SK-N-SH (cell line): ENCODE measurements at regions not wholly inside any gene's neighbourhood (a gene's known extent, or its start where the extent isn't known, plus 50 kb on each side); places are given as distances from the start of the nearest gene placed in this dataset.

Experiments
- CTCF ChIA-PET: fragments of 300-600, 350-600 bp; formaldehyde crosslinking; extraction: SDS; loops from one replicate; lab custom pipeline; 2021; lab: Yijun Ruan, JAX
- POLR2A ChIA-PET: fragments of 350-600 bp; sonication (Branson Sonifier 250); formaldehyde crosslinking; extraction: SDS; loops from one replicate; lab custom pipeline; 2020; ENCODE audit warnings: antibody characterized with exemption, inconsistent platforms; lab: Yijun Ruan, JAX
- DNase-seq: peaks from one replicate; pipeline ENCODE4 v3.0.0; 2012
- H2AFZ ChIP-seq: fragments of 200-600 bp; sonication (generic); 2 replicates; pipeline ENCODE4 v1.8.1; 2016; ENCODE audit warnings: antibody characterized with exemption, mild to moderate bottlenecking, low read depth
- H3F3A ChIP-seq: fragments of 200-600 bp; sonication (generic); replicated peaks from 2 replicates; pipeline ENCODE3; 2016; ENCODE audit warnings: antibody characterized with exemption, mild to moderate bottlenecking; ENCODE audit not compliant: insufficient read depth
- H3K27ac ChIP-seq, 2 experiments: fragments of 200-500 bp in 1 of 2; fragments of 200-600 bp in 1 of 2; sonication (Bioruptor generic) in 1 of 2; sonication (generic), shearing (Covaris generic) in 1 of 2; 2 replicates each; pipeline versions ENCODE4 v1.5.1 to v1.6.1; 2014 to 2016; ENCODE audit warnings: low read depth in 2 of 2, inconsistent platforms in 1 of 2, low read length in 1 of 2, mild to moderate bottlenecking in 1 of 2, mixed read lengths in 1 of 2
- H3K27me3 ChIP-seq: fragments of 200-600 bp; sonication (generic), shearing (Covaris generic); 2 replicates; pipeline ENCODE4 v1.6.1; 2016; ENCODE audit warnings: mixed run types; ENCODE audit not compliant: insufficient read depth
- H3K36me3 ChIP-seq, 2 experiments: fragments of 200-500 bp in 1 of 2; fragments of 200-600 bp in 1 of 2; sonication (Bioruptor generic) in 1 of 2; sonication (generic) in 1 of 2; replicated peaks in 1 of 2; 2 replicates each; pipeline versions ENCODE3 to v1.5.1; 2014 to 2016; ENCODE audit warnings: low read length in 1 of 2, mild to moderate bottlenecking in 1 of 2; ENCODE audit not compliant: insufficient read depth in 2 of 2, control insufficient read depth in 1 of 2
- H3K4me1 ChIP-seq, 2 experiments: fragments of 200-500 bp in 1 of 2; fragments of 200-600 bp in 1 of 2; sonication (Bioruptor generic) in 1 of 2; sonication (generic), shearing (Covaris generic) in 1 of 2; 2 replicates each; pipeline versions ENCODE4 v1.5.1 to v1.6.1; 2014 to 2016; ENCODE audit warnings: low read depth in 1 of 2, low read length in 1 of 2, mixed run types in 1 of 2; ENCODE audit not compliant: insufficient read depth in 2 of 2, control insufficient read depth in 1 of 2
- H3K4me2 ChIP-seq: fragments of 200-600 bp; sonication (generic), shearing (Covaris generic); 2 replicates; pipeline ENCODE4 v1.6.1; 2017; ENCODE audit warnings: mixed run types
- H3K4me3 ChIP-seq, 2 experiments: fragments of 200-500 bp in 1 of 2; fragments of 200-600 bp in 1 of 2; sonication (Bioruptor generic) in 1 of 2; sonication (generic), shearing (Covaris generic) in 1 of 2; 2 replicates each; pipeline versions ENCODE4 v1.5.1 to v1.8.1; 2014 to 2016; ENCODE audit warnings: low read depth in 2 of 2, inconsistent platforms in 1 of 2, low read length in 1 of 2, mild to moderate bottlenecking in 1 of 2, mixed read lengths in 1 of 2, moderate library complexity in 1 of 2
- H3K79me2 ChIP-seq: fragments of 200-600 bp; sonication (generic); 2 replicates; pipeline ENCODE4 v1.8.1; 2017; ENCODE audit warnings: mild to moderate bottlenecking; ENCODE audit not compliant: insufficient read depth
- H3K9ac ChIP-seq: fragments of 200-600 bp; sonication (generic); 2 replicates; pipeline ENCODE4 v1.6.1; 2017; ENCODE audit warnings: mixed run types
- H3K9me2 ChIP-seq: fragments of 200-600 bp; sonication (generic); 2 replicates; pipeline ENCODE4 v1.6.1; 2017; ENCODE audit warnings: mixed run types
- H3K9me3 ChIP-seq: fragments of 200-600 bp; sonication (generic); 2 replicates; pipeline ENCODE4 v1.6.1; 2017; ENCODE audit warnings: mixed run types, mild to moderate bottlenecking, moderate library complexity
- H4K20me1 ChIP-seq: fragments of 200-600 bp; sonication (generic); 2 replicates; pipeline ENCODE4 v1.6.1; 2017; ENCODE audit warnings: mild to moderate bottlenecking, mixed run types; ENCODE audit not compliant: insufficient read depth
- EZH2phosphoT487 ChIP-seq: fragments of 200-600 bp; sonication (generic); IDR thresholded peaks from 2 replicates; pipeline ENCODE4 v1.6.1; 2017; ENCODE audit warnings: low read depth, mixed run types, mild to moderate bottlenecking, antibody characterized with exemption, moderate library complexity, borderline replicate concordance
- FOXJ3 ChIP-seq: sonication (generic); formaldehyde crosslinking; IDR thresholded peaks from 2 replicates; pipeline ENCODE4 v1.5.1; 2020; ENCODE audit warnings: mild to moderate bottlenecking, missing genetic modification reagents
- GATA2 ChIP-seq: sonication (generic); formaldehyde crosslinking; IDR thresholded peaks from 2 replicates; pipeline ENCODE4 v1.5.0; 2020; ENCODE audit warnings: mild to moderate bottlenecking, missing genetic modification reagents
- JUND ChIP-seq: IDR thresholded peaks from 2 replicates; pipeline ENCODE4 v1.4.0; 2012
- MAX ChIP-seq: IDR thresholded peaks from 2 replicates; pipeline ENCODE4 v1.4.0; 2012; ENCODE audit warnings: low read depth
- RFX5 ChIP-seq: IDR thresholded peaks from 2 replicates; pipeline ENCODE4 v1.6.1; 2012; ENCODE audit warnings: mild to moderate bottlenecking, improper control_type of control experiment, low read length
- RXRA ChIP-seq: IDR thresholded peaks from 2 replicates; pipeline ENCODE4 v1.4.0; 2012; ENCODE audit warnings: low read depth, mild to moderate bottlenecking, borderline replicate concordance
- SIN3A ChIP-seq: IDR thresholded peaks from 2 replicates; pipeline ENCODE4 v1.6.1; 2012; ENCODE audit warnings: low read depth, mild to moderate bottlenecking, low read length, moderate library complexity, borderline replicate concordance
- TAF1 ChIP-seq: IDR thresholded peaks from 2 replicates; pipeline ENCODE4 v1.6.1; 2012; ENCODE audit warnings: low read depth, mild to moderate bottlenecking, low read length, moderate library complexity, borderline replicate concordance
- TCF12 ChIP-seq: IDR thresholded peaks from 2 replicates; pipeline ENCODE4 v1.4.0; 2012
- TEAD4 ChIP-seq: IDR thresholded peaks from 2 replicates; pipeline ENCODE4 v1.4.0; 2012; ENCODE audit warnings: mild to moderate bottlenecking, borderline replicate concordance; ENCODE audit not compliant: insufficient read depth
- YY1 ChIP-seq: IDR thresholded peaks from 2 replicates; pipeline ENCODE4 v1.4.0; 2012; ENCODE audit warnings: low read depth, mild to moderate bottlenecking
- WGBS: methylation state at CpG from one replicate; pipeline ENCODE4 v1.1.6; 2017; ENCODE audit warnings: low lambda C conversion rate; 5-methylcytosine and 5-hydroxymethylcytosine counted together
- TF ChIP-seq, protein P1 (sequence below): IDR thresholded peaks from 2 replicates; pipeline ENCODE4; 2012
- TF ChIP-seq, protein P2 (sequence below): fragments of 150-350 bp; IDR thresholded peaks from 2 replicates; pipeline ENCODE4 v1.6.1; 2016; ENCODE audit warnings: mild to moderate bottlenecking, low read depth, low read length

DNA sequence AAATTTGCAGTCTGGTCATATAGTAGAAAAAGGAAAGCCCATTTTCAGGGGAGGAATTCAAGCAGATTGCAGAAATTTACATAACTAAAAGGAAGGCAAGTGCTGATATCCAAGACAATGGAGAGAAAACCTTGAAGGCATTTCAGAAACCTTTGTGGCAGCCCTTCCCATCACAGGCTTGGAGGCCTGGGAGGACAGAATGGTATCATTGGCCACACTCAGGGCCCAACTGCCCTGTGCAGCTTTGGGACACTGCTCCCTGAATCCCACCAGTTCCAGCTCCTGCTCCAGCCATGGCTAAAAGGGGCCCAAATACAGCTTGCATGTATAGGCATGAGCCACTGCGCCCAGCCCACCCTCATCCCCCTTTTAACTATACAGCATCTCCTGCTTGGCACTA is 81.1 kb upstream of the NYAP2 start:
- TF ChIP-seq TCF12 (no peak), RXRA (no peak), EZH2phosphoT487 (no peak)
- TF ChIP-seq, all 33 proteins: peak for 0

GRCh38 chr2:225317186-225317585 is 82.3 kb upstream of the NYAP2 start:
- no peak overlapping the region for H3K4me2 ChIP-seq
- H3K4me1 ChIP-seq, result no peaks in the 10 kb centered on the region
- no peaks in the 10 kb centered on the region for H4K20me1 ChIP-seq
- H3K79me2 ChIP-seq, result no peaks in the 10 kb centered on the region
- no peaks in the 10 kb centered on the region for H3K36me3 ChIP-seq
- TF ChIP-seq, protein P1, sequence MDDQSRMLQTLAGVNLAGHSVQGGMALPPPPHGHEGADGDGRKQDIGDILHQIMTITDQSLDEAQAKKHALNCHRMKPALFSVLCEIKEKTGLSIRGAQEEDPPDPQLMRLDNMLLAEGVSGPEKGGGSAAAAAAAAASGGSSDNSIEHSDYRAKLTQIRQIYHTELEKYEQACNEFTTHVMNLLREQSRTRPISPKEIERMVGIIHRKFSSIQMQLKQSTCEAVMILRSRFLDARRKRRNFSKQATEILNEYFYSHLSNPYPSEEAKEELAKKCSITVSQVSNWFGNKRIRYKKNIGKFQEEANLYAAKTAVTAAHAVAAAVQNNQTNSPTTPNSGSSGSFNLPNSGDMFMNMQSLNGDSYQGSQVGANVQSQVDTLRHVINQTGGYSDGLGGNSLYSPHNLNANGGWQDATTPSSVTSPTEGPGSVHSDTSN, result no peak
- TF ChIP-seq MAX (no peak), JUND (no peak), GATA2 (no peak), RFX5 (no peak), TEAD4 (no peak), SIN3A (no peak), TAF1 (no peak), YY1 (no peak), FOXJ3 (no peak)
- TF ChIP-seq, protein P2, sequence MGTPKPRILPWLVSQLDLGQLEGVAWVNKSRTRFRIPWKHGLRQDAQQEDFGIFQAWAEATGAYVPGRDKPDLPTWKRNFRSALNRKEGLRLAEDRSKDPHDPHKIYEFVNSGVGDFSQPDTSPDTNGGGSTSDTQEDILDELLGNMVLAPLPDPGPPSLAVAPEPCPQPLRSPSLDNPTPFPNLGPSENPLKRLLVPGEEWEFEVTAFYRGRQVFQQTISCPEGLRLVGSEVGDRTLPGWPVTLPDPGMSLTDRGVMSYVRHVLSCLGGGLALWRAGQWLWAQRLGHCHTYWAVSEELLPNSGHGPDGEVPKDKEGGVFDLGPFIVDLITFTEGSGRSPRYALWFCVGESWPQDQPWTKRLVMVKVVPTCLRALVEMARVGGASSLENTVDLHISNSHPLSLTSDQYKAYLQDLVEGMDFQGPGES, result no peak
- H2AFZ ChIP-seq, result no peak overlapping the region
- H3K9me2 ChIP-seq, result no peaks in the 10 kb centered on the region
- ChIA-PET CTCF (no interaction called here), POLR2A (no interaction called here)
- H3K9ac ChIP-seq, result no peak overlapping the region
- no peaks in the 10 kb centered on the region for H3K27me3 ChIP-seq
- no peaks in the 10 kb centered on the region for H3F3A ChIP-seq
- H3K9me3 ChIP-seq, result no peaks in the 10 kb centered on the region
- DNase-seq, result no peak
- H3K4me3 ChIP-seq, result no peak overlapping the region
- no peak overlapping the region for H3K27ac ChIP-seq

More for the DNA sequence above, 81.1 kb upstream of the NYAP2 start:
- Histone ChIP-seq H3K4me1 (no peaks in the 10 kb centered on the region), H3K27ac (no peak overlapping the region), H3K9me3 (no peaks in the 10 kb centered on the region), H3K4me2 (no peak overlapping the region), H3K9me2 (no peaks in the 10 kb centered on the region), H3K36me3 (no peaks in the 10 kb centered on the region), H4K20me1 (no peaks in the 10 kb centered on the region), H3K4me3 (no peak overlapping the region), H3K27me3 (no peaks in the 10 kb centered on the region), H3F3A (no peaks in the 10 kb centered on the region), H2AFZ (no peak overlapping the region), H3K79me2 (no peaks in the 10 kb centered on the region), H3K9ac (no peak overlapping the region)
- ChIA-PET CTCF (no interaction called here), POLR2A (no interaction called here)
- no peak for DNase-seq
- WGBS, result 33% methylated on average over 1 of the region's 1 CpG
